ENCODE measurements at regions not wholly inside any gene's neighbourhood (a gene's known extent, or its start where the extent isn't known, plus 50 kb on each side); places are given as distances from the start of the nearest gene placed in this dataset.

DNA sequence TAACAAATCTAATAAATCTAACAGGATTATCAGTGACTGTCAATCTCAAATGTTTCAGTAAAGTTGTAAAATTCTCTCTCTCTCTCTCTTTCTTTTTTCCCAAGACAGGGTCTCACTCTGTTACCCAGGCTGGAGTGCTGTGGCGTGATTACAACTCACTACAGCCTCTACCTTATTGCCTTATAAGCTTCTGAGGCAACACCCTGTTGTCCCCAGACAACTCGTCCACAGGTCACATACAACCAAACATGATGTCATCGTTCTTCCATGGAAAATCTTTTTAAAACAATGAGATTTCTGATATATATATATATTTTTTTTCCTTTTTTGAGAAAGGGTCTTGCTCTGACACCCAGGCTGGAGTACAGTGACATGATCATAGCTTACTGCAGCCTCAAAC is 151.4 kb upstream of the RGS6 start:
- TF ChIP-seq, protein P1, sequence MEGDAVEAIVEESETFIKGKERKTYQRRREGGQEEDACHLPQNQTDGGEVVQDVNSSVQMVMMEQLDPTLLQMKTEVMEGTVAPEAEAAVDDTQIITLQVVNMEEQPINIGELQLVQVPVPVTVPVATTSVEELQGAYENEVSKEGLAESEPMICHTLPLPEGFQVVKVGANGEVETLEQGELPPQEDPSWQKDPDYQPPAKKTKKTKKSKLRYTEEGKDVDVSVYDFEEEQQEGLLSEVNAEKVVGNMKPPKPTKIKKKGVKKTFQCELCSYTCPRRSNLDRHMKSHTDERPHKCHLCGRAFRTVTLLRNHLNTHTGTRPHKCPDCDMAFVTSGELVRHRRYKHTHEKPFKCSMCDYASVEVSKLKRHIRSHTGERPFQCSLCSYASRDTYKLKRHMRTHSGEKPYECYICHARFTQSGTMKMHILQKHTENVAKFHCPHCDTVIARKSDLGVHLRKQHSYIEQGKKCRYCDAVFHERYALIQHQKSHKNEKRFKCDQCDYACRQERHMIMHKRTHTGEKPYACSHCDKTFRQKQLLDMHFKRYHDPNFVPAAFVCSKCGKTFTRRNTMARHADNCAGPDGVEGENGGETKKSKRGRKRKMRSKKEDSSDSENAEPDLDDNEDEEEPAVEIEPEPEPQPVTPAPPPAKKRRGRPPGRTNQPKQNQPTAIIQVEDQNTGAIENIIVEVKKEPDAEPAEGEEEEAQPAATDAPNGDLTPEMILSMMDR (IDR thresholded peaks at IDR 0.05) = no peak
- no peak for TF ChIP-seq EP300 (IDR thresholded peaks at IDR 0.05)

Measured in esophagus muscularis mucosa (tissue), 3 donors.